Body of pancreas (tissue), 4 donors: ENCODE measurements at regions not wholly inside any gene's neighbourhood (a gene's known extent, or its start where the extent isn't known, plus 50 kb on each side); places are given as distances from the start of the nearest gene placed in this dataset. TPM values are rescaled to one million over a fixed set of nuclear protein-coding genes. Genes with fewer than 3 reads are reported as not detected.

ENCODE experiments used
- ATAC-seq: fragments of 150-250 bp; one replicate; pipeline ENCODE4 v1.9.1; 2016
- DNase-seq, 4 donors: peaks; one replicate each; pipeline ENCODE4 v3.0.0-alpha.2; 2019
- H3K27ac ChIP-seq, 4 donors: fragments of 200-600 bp; sonication (generic); 1 replicate in 3 of 4; 2 replicates in 1 of 4; pipeline versions ENCODE4 v1.5.1 to v1.6.1; 2016 to 2019; ENCODE audit warnings: mild to moderate bottlenecking in 1 of 4, mixed read lengths in 1 of 4, moderate library complexity in 1 of 4
- H3K27me3 ChIP-seq, 2 donors: fragments of 200-600 bp; sonication (generic); one replicate each; pipeline ENCODE4 v1.6.0; 2016; ENCODE audit warnings: mild to moderate bottlenecking in 1 of 2
- H3K36me3 ChIP-seq, 2 donors: fragments of 200-600 bp; sonication (generic); replicated peaks in 1 of 2; 2 replicates each; pipeline ENCODE4 v1.5.1; 2016; ENCODE audit warnings: low read depth in 2 of 2; ENCODE audit not compliant: insufficient read depth in 1 of 2
- H3K4me1 ChIP-seq: fragments of 200-600 bp; sonication (generic); one replicate; pipeline ENCODE4 v1.6.0; 2016
- H3K4me3 ChIP-seq, 2 donors: fragments of 200-600 bp; sonication (generic); 1 replicate in 1 of 2; 2 replicates in 1 of 2; pipeline ENCODE4 v1.5.1; 2016 to 2019
- H3K9me3 ChIP-seq, 3 donors: fragments of 200-600 bp; sonication (generic); 1 replicate in 2 of 3; 2 replicates in 1 of 3; pipeline ENCODE4 v1.5.1; 2016
- CTCF ChIP-seq, 7 experiments: fragments of 450-650 bp in 4 of 7; fragments of 200-600 bp in 3 of 7; sonication (generic) in 3 of 7; IDR thresholded peaks; one replicate each; pipeline ENCODE4 v1.5.1; 2016 to 2019; ENCODE audit warnings: antibody characterized with exemption in 7 of 7
- POLR2A ChIP-seq, 3 donors: fragments of 450-650 bp; IDR thresholded peaks; one replicate each; pipeline ENCODE4 v1.6.1; 2016; ENCODE audit warnings: antibody characterized with exemption in 3 of 3, mild to moderate bottlenecking in 2 of 3
- WGBS, 2 donors: methylation state at CpG; one replicate each; pipeline ENCODE4 v1.1.5; 2017; 5-methylcytosine and 5-hydroxymethylcytosine counted together
- intact Hi-C: fragments of 100-400 bp; cut with DNase I; formaldehyde crosslinking; loops from one replicate; pipeline ENCODE4 v1.15.1; 2023
- microRNA counts, 2 donors: library from miRNA; unstranded; fragments of <30 nt; microRNA quantifications; one replicate each; lab custom pipeline; 2017
- microRNA-seq, 2 donors: library from miRNA; unstranded; fragments of <30 nt; microRNA quantifications; one replicate each; pipeline ENCODE4, GENCODE V29; 2016; ENCODE audit warnings: borderline number of aligned reads in 2 of 2, borderline replicate concordance in 2 of 2
- small RNA-seq: library from RNA; depleted of rRNA; stranded (forward); fragments of <200 nt; gene quantifications from one replicate; pipeline ENCODE3, GENCODE V24; 2016

DNA sequence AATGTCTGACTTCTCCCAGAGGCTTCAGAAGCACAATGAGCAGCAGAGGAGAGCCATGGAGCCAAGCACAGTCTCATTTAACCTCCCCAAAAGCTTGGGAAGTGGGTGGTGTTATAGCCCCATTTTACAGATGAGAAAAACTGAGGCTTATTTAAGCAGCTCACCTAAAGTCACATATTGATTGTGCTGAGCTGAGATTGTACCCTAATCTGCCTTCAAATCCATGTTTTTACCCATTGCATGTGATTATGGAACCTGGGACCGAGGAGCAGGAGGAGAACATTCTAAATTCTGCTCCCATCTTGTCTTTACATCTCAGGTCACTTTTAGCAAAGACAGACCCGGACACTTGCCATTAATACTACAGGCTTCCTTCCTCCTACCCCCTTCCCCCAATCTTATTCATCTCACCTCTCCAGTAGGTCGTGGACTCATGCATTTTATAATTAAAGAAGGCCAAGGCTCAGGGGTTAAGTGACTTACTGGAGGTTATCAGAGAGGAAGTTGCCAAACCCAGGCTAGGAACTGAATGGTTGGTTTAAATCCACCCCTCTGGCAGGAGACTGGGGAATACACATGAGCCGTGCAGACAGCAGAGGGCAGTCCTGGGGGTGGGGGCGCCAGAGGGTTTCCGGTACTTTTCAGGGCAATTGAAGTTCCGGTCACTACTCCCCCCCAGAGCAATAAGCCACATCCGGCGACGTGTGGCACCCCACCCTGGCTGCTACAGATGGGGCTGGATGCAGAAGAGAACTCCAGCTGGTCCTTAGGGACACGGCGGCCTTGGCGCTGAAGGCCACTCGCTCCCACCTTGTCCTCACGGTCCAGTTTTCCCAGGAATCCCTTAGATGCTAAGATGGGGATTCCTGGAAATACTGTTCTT is 51.0 kb upstream of the IL17B start:
- Histone ChIP-seq H3K36me3 (no peaks in the 10 kb centered on the region), H3K9me3 (no peaks in the 10 kb centered on the region), H3K4me1 (peaks cover 10% of the 10 kb centered on the region), H3K27me3 (no peaks in the 10 kb centered on the region), H3K27ac (peak overlapping the region in 2 of 4 donors; percentile 1 to 44), H3K4me3 (no peak overlapping the region)
- ATAC-seq (peak; percentile 25), DNase-seq (peak in 1 of 4 donors; percentile 52)
- WGBS, 2 donors: 40 to 61% methylated on average over 11 to 15 of the region's 15 CpGs
- intact Hi-C loops: no loop called here
- TF ChIP-seq POLR2A (IDR thresholded peaks at IDR 0.05): no peak
- TF ChIP-seq CTCF (IDR thresholded peaks at IDR 0.05): no peak

MicroRNAs in the stretch of these regions (microRNA counts, 767-probe panel; counts per million panel counts)
- microRNA hsa-miR-145-5p (lab: Ali Mortazavi, UCI): 7,982 to 14,254 counts per million in 2 donors

Small RNAs in the stretch of these regions (microRNA-seq; reads per million reads assigned to microRNA genes)
- gene MIR145: 727 to 4,996 reads per million in 2 donors

Small RNAs in the stretch of these regions (small RNA-seq; reads per million reads assigned to genes)
- not detected for gene MIR145
